DOHH2 (cell line): ENCODE measurements at regions not wholly inside any gene's neighbourhood (a gene's known extent, or its start where the extent isn't known, plus 50 kb on each side); places are given as distances from the start of the nearest gene placed in this dataset.

Experiments used
- H3F3A ChIP-seq: fragments of 200-600 bp; sonication (generic), shearing (Covaris generic); 2 replicates; pipeline ENCODE4 v1.6.0; 2016; ENCODE audit warnings: antibody characterized with exemption, mild to moderate bottlenecking; ENCODE audit not compliant: control insufficient read depth, insufficient read depth
- H3K27ac ChIP-seq: fragments of 200-600 bp; sonication (generic); 2 replicates; pipeline ENCODE4 v1.5.1; 2014; ENCODE audit warnings: low read depth, mild to moderate bottlenecking, low read length, moderate library complexity
- H3K27me3 ChIP-seq: fragments of 200-600 bp; sonication (generic); 2 replicates; pipeline ENCODE4 v1.6.1; 2014; ENCODE audit warnings: mild to moderate bottlenecking, low read length, mixed read lengths; ENCODE audit not compliant: control insufficient read depth
- H3K36me3 ChIP-seq: fragments of 200-600 bp; sonication (generic); 2 replicates; pipeline ENCODE4 v1.6.1; 2014; ENCODE audit warnings: mild to moderate bottlenecking, low read length, moderate library complexity, mixed read lengths; ENCODE audit not compliant: control insufficient read depth
- H3K4me1 ChIP-seq: fragments of 200-600 bp; sonication (generic); 2 replicates; pipeline ENCODE4 v1.6.1; 2014; ENCODE audit warnings: mild to moderate bottlenecking, low read length, mixed read lengths; ENCODE audit not compliant: control insufficient read depth
- H3K4me2 ChIP-seq: fragments of 200-600 bp; sonication (generic); 2 replicates; pipeline ENCODE4 v1.6.0; 2014; ENCODE audit warnings: mild to moderate bottlenecking, low read length, moderate library complexity
- H3K4me3 ChIP-seq: fragments of 200-600 bp; sonication (generic); 2 replicates; pipeline ENCODE4 v1.5.1; 2014; ENCODE audit warnings: mild to moderate bottlenecking, low read length, mixed read lengths
- H3K79me2 ChIP-seq: fragments of 200-600 bp; sonication (generic); 2 replicates; pipeline ENCODE4 v1.6.1; 2014; ENCODE audit warnings: mild to moderate bottlenecking, low read length, mixed read lengths; ENCODE audit not compliant: control insufficient read depth
- H3K9me2 ChIP-seq: fragments of 200-600 bp; sonication (generic); replicated peaks from 2 replicates; pipeline ENCODE4 v1.6.1; 2014; ENCODE audit warnings: mild to moderate bottlenecking, low read length, mixed read lengths; ENCODE audit not compliant: control insufficient read depth
- H3K9me3 ChIP-seq: fragments of 200-600 bp; sonication (generic); 2 replicates; pipeline ENCODE4 v1.6.1; 2014; ENCODE audit warnings: antibody characterized with exemption, low read length, mixed read lengths; ENCODE audit not compliant: control insufficient read depth, insufficient read depth
- H4K20me1 ChIP-seq: fragments of 200-600 bp; sonication (generic); 2 replicates; pipeline ENCODE4 v1.6.0; 2014; ENCODE audit warnings: low read depth, mild to moderate bottlenecking, antibody characterized with exemption, low read length, moderate library complexity; ENCODE audit not compliant: control insufficient read depth, insufficient read depth
- CTCF ChIP-seq: fragments of 200-600 bp; sonication (generic); IDR thresholded peaks from one replicate; pipeline ENCODE4 v1.5.1; 2014; ENCODE audit warnings: antibody characterized with exemption, mild to moderate bottlenecking, low read depth, low read length; ENCODE audit not compliant: poor library complexity, severe bottlenecking
- EZH2phosphoT487 ChIP-seq: fragments of 200-600 bp; sonication (generic); IDR thresholded peaks from 2 replicates; pipeline ENCODE4 v1.6.1; 2017; ENCODE audit warnings: borderline replicate concordance, mild to moderate bottlenecking, antibody characterized with exemption, low read length, moderate library complexity, mixed read lengths

GRCh38 chr1:36609241-36610027 is 126.7 kb upstream of the CSF3R start:
- Histone ChIP-seq H3K4me1 (no peaks in the 10 kb centered on the region), H3K4me2 (no peak overlapping the region), H3K4me3 (no peak overlapping the region), H3K36me3 (no peaks in the 10 kb centered on the region), H3K79me2 (no peaks in the 10 kb centered on the region), H4K20me1 (no peaks in the 10 kb centered on the region), H3K9me2 (no peaks in the 10 kb centered on the region), H3K27ac (no peak overlapping the region), H3K27me3 (no peaks in the 10 kb centered on the region), H3K9me3 (no peaks in the 10 kb centered on the region), H3F3A (no peaks in the 10 kb centered on the region)
- TF ChIP-seq EZH2phosphoT487 (no peak), CTCF (peak; percentile 93)

DNA sequence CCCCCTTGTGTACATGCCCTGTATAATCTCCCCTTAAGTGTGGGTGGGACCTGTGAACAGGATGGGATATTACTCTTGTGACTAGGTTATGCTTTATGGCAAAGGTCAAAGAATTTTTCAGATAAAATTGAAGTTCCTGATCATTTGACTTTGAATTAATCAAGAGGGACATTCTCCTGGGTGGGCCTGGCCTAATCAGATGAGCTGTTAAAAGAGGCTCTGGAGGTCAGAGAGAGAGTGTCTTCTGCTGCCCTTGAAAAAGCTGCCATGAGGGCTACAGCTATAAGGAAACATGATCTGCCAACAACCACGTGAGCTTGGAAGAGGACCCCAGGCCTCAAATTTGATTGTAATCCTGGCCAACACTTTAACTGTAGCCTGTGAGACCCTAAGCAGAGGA is 125.6 kb upstream of the CSF3R start:
- no peaks in the 10 kb centered on the region for H3F3A ChIP-seq
- no peak overlapping the region for H3K27ac ChIP-seq
- no peaks in the 10 kb centered on the region for H3K79me2 ChIP-seq
- no peaks in the 10 kb centered on the region for H3K27me3 ChIP-seq
- H3K4me1 ChIP-seq: no peaks in the 10 kb centered on the region
- H3K4me2 ChIP-seq: no peak overlapping the region
- H4K20me1 ChIP-seq: no peaks in the 10 kb centered on the region
- H3K4me3 ChIP-seq: no peak overlapping the region
- H3K9me2 ChIP-seq: no peaks in the 10 kb centered on the region
- no peaks in the 10 kb centered on the region for H3K9me3 ChIP-seq
- TF ChIP-seq CTCF (no peak), EZH2phosphoT487 (no peak)
- H3K36me3 ChIP-seq: no peaks in the 10 kb centered on the region

DNA sequence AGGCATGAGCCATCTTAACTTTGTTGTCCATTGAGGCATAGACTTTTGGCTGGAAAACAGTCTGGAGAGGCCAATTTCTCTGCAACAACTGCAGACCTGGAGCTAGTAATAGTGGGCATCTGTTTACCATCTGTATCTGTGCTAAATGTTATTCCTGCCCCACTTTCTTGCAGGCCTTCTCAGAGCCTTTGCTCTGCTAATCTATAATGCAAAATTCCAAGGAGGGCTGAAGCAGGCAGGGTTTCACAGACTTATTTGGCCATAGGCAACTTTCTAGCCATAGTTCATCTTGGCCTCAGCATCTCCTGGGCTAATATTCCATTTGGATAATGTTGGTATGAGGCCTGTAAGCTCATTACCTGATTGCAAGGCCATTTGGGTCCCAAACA is 124.5 kb upstream of the CSF3R start:
- no peak overlapping the region for H3K4me3 ChIP-seq
- no peaks in the 10 kb centered on the region for H3K27me3 ChIP-seq
- no peaks in the 10 kb centered on the region for H3K4me1 ChIP-seq
- H3K36me3 ChIP-seq: no peaks in the 10 kb centered on the region
- no peak overlapping the region for H3K27ac ChIP-seq
- no peaks in the 10 kb centered on the region for H3F3A ChIP-seq
- TF ChIP-seq CTCF: no peak
- no peak for TF ChIP-seq EZH2phosphoT487
- H3K4me2 ChIP-seq: no peak overlapping the region
- no peaks in the 10 kb centered on the region for H3K79me2 ChIP-seq
- no peaks in the 10 kb centered on the region for H3K9me2 ChIP-seq
- H3K9me3 ChIP-seq: no peaks in the 10 kb centered on the region
- H4K20me1 ChIP-seq: no peaks in the 10 kb centered on the region
